ENCODE measurements at regions not wholly inside any gene's neighbourhood (a gene's known extent, or its start where the extent isn't known, plus 50 kb on each side); places are given as distances from the start of the nearest gene placed in this dataset.

DNA sequence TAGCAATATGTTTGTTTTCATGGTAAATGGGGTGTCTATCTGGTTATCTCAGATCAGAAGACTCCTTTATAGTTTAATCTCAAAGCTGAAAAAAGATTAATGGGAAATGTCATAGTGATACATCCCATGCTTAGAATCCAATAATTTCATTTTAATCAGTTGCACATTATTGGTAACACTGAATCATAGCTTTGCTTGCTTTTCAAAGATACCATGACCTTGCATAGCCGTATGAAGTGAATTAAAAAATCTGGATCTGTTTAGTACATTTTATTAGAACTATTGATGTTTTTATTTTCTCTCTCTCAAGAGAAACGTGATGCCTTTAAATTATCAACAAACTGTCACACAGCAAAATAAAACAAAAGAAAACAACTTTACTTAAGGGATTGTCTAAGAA lies 506.7 kb upstream of the SGO1 start:
- TF ChIP-seq, protein P1, sequence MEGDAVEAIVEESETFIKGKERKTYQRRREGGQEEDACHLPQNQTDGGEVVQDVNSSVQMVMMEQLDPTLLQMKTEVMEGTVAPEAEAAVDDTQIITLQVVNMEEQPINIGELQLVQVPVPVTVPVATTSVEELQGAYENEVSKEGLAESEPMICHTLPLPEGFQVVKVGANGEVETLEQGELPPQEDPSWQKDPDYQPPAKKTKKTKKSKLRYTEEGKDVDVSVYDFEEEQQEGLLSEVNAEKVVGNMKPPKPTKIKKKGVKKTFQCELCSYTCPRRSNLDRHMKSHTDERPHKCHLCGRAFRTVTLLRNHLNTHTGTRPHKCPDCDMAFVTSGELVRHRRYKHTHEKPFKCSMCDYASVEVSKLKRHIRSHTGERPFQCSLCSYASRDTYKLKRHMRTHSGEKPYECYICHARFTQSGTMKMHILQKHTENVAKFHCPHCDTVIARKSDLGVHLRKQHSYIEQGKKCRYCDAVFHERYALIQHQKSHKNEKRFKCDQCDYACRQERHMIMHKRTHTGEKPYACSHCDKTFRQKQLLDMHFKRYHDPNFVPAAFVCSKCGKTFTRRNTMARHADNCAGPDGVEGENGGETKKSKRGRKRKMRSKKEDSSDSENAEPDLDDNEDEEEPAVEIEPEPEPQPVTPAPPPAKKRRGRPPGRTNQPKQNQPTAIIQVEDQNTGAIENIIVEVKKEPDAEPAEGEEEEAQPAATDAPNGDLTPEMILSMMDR (IDR thresholded peaks at IDR 0.05) = no peak
- no peak for TF ChIP-seq POLR2A (IDR thresholded peaks at IDR 0.05)
